Vagina (tissue), 2 donors: ENCODE measurements at regions not wholly inside any gene's neighbourhood (a gene's known extent, or its start where the extent isn't known, plus 50 kb on each side); places are given as distances from the start of the nearest gene placed in this dataset.

Experiments used
- DNase-seq, 2 donors: peaks; one replicate each; pipeline ENCODE4 v3.0.0-alpha.2; 2017; ENCODE audit errors: extremely low spot score in 2 of 2
- H3K27ac ChIP-seq: fragments of 200-600 bp; sonication (generic); one replicate; pipeline ENCODE4 v1.5.1; 2019
- H3K27me3 ChIP-seq: fragments of 200-600 bp; sonication (generic); one replicate; pipeline ENCODE4 v1.5.1; 2019
- H3K36me3 ChIP-seq, 2 donors: fragments of 200-600 bp; sonication (generic); one replicate each; pipeline ENCODE4 v1.5.1; 2017 to 2019
- H3K4me1 ChIP-seq: fragments of 200-600 bp; sonication (generic); one replicate; pipeline ENCODE4 v1.5.1; 2019
- H3K4me3 ChIP-seq, 2 donors: fragments of 200-600 bp; sonication (generic); 1 replicate in 1 of 2; 2 replicates in 1 of 2; pipeline ENCODE4 v1.5.1; 2016 to 2019
- H3K9me3 ChIP-seq: fragments of 200-600 bp; sonication (generic); one replicate; pipeline ENCODE4 v1.5.1; 2019
- POLR2A ChIP-seq, 2 donors: fragments of 450-650 bp; IDR thresholded peaks; one replicate each; pipeline ENCODE4 v1.6.1; 2017; ENCODE audit warnings: antibody characterized with exemption in 2 of 2, mild to moderate bottlenecking in 2 of 2, moderate library complexity in 2 of 2
- POLR2AphosphoS5 ChIP-seq, 2 donors: sonication (generic); formaldehyde crosslinking; IDR thresholded peaks; one replicate each; pipeline ENCODE4 v1.9.0; 2017; ENCODE audit warnings: antibody characterized with exemption in 2 of 2, mild to moderate bottlenecking in 2 of 2, low read depth in 1 of 2; ENCODE audit not compliant: insufficient read depth in 1 of 2
- intact Hi-C: fragments of 100-400 bp; cut with DNase I; formaldehyde crosslinking; loops from one replicate; pipeline ENCODE4 v1.15.1; 2023
- TF ChIP-seq, protein P1 (sequence below), 3 experiments: fragments of 450-650 bp in 2 of 3; fragments of 200-600 bp in 1 of 3; sonication (generic) in 1 of 3; IDR thresholded peaks; one replicate each; pipeline ENCODE4 v1.5.1; 2017 to 2019; ENCODE audit warnings: antibody characterized with exemption in 3 of 3, mild to moderate bottlenecking in 2 of 3, moderate library complexity in 2 of 3

DNA sequence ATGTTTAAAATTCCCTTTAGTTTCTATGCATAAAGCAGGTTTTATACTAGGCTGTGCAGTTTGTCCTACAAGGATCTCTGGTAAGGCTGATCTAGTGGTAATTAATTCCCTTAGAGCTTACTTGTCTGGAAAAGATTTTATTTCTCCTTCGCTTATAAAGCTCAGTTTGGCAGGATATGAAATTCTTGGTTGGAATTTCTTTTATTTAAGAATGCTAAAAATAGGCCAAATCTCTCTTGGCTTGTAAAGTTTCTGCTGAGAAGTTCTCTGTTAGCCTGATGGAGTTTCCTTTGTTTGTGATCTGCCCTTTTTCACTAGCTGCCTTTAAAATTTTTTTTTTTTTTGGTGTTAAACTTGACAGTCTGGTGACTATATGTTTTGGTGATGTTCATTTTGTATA is 237.1 kb upstream of the TLE4 start:
- no peaks in the 10 kb centered on the region for H3K9me3 ChIP-seq
- H3K36me3 ChIP-seq, result no peaks in the 10 kb centered on the region
- no peak for DNase-seq
- intact Hi-C loops, result no loop called here
- no peak overlapping the region for H3K4me3 ChIP-seq
- H3K27ac ChIP-seq, result no peak overlapping the region
- H3K4me1 ChIP-seq, result no peaks in the 10 kb centered on the region
- no peak for TF ChIP-seq POLR2AphosphoS5 (IDR thresholded peaks at IDR 0.05; ENCODE audit: insufficient read depth in 1 of 2, low read depth in 1 of 2)
- TF ChIP-seq POLR2A (IDR thresholded peaks at IDR 0.05), result no peak
- TF ChIP-seq, protein P1, sequence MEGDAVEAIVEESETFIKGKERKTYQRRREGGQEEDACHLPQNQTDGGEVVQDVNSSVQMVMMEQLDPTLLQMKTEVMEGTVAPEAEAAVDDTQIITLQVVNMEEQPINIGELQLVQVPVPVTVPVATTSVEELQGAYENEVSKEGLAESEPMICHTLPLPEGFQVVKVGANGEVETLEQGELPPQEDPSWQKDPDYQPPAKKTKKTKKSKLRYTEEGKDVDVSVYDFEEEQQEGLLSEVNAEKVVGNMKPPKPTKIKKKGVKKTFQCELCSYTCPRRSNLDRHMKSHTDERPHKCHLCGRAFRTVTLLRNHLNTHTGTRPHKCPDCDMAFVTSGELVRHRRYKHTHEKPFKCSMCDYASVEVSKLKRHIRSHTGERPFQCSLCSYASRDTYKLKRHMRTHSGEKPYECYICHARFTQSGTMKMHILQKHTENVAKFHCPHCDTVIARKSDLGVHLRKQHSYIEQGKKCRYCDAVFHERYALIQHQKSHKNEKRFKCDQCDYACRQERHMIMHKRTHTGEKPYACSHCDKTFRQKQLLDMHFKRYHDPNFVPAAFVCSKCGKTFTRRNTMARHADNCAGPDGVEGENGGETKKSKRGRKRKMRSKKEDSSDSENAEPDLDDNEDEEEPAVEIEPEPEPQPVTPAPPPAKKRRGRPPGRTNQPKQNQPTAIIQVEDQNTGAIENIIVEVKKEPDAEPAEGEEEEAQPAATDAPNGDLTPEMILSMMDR (IDR thresholded peaks at IDR 0.05), result no peak
- H3K27me3 ChIP-seq, result no peaks in the 10 kb centered on the region

DNA sequence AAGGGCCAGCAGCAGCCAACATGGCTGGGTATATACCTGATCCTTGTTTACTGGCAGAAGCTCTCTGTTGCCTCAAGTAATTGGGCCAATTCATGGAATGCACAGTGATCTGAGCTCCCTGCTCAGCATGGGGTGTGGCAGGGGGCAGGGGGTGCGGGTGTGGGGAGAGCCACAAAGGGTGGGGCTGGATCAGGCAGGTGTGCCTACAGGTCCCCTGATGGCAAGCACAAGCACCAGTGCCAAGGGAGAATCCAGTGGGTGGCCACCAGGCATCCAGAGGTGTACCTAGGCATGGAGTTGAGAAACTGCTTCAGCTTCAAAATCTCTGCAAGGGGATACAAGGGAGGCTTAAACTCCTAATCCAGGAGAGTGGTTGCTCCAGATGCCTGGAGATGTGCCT is 235.8 kb upstream of the TLE4 start:
- H3K9me3 ChIP-seq, result no peaks in the 10 kb centered on the region
- no peak overlapping the region for H3K4me3 ChIP-seq
- H3K27me3 ChIP-seq, result no peaks in the 10 kb centered on the region
- no peaks in the 10 kb centered on the region for H3K36me3 ChIP-seq
- no peak for TF ChIP-seq POLR2AphosphoS5 (IDR thresholded peaks at IDR 0.05; ENCODE audit: insufficient read depth in 1 of 2, low read depth in 1 of 2)
- TF ChIP-seq, protein P1 (IDR thresholded peaks at IDR 0.05), result no peak
- TF ChIP-seq POLR2A (IDR thresholded peaks at IDR 0.05), result no peak
- no peak for DNase-seq
- H3K27ac ChIP-seq, result no peak overlapping the region
- H3K4me1 ChIP-seq, result no peaks in the 10 kb centered on the region
- intact Hi-C loops, result no loop called here

DNA sequence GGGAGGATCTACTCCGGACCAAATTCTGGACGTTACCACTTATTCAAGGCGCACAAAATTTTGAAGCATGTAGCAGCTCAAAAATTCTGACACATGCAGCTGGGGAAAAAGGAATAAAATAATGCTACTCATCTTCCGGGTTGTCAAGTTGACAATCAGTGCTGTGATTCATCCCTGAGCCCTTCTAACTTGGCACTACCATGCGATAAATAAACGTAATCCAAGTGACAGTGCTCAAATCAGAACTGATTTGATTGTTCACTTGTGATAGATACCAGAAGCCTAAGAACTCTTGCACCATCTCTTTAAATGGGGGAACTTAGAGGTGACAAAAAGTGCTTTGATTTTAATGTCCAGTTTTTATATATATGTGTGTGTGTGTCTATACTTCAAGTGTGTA is 230.2 kb upstream of the TLE4 start:
- H3K27ac ChIP-seq, result no peak overlapping the region
- H3K36me3 ChIP-seq, result no peaks in the 10 kb centered on the region
- intact Hi-C loops, result no loop called here
- TF ChIP-seq POLR2A (IDR thresholded peaks at IDR 0.05) (no peak), POLR2AphosphoS5 (IDR thresholded peaks at IDR 0.05; ENCODE audit: insufficient read depth in 1 of 2, low read depth in 1 of 2) (no peak)
- TF ChIP-seq, protein P1 (IDR thresholded peaks at IDR 0.05), result no peak
- no peaks in the 10 kb centered on the region for H3K4me1 ChIP-seq
- no peaks in the 10 kb centered on the region for H3K9me3 ChIP-seq
- H3K4me3 ChIP-seq, result no peak overlapping the region
- no peaks in the 10 kb centered on the region for H3K27me3 ChIP-seq
- no peak for DNase-seq

DNA sequence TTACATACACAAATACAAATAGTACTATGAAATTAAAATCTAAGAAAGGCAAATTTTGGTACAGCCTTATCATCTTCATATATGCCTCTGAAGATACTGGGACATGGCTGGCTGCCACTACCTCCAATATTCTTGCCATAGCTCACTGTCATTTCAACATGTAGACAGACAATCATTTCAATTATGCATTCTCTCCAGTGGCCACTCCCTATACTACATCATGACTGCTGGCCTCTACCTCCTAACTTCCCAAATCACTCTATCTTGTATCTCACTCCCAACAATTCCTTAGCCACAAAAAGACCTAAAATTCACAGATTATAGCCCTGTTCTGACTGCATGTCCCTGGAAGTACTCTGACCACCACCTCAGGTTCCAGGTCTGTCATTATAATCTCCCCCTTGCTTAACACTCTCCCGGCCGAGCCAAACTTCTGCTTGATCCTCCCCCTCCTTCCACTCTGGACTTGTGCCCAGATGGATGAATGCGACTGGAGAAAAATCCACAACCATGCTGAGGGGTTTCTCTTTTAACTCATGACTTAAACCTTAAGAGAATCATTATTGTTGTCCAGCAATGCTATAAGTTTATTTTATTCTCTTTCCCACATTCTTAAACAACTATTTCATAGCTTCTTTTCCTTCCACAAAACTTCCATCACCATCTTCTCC is 225.3 kb upstream of the TLE4 start:
- H3K4me3 ChIP-seq, result no peak overlapping the region
- TF ChIP-seq POLR2A (IDR thresholded peaks at IDR 0.05) (no peak), POLR2AphosphoS5 (IDR thresholded peaks at IDR 0.05; ENCODE audit: insufficient read depth in 1 of 2, low read depth in 1 of 2) (no peak)
- TF ChIP-seq, protein P1 (IDR thresholded peaks at IDR 0.05), result no peak
- H3K4me1 ChIP-seq, result no peaks in the 10 kb centered on the region
- H3K36me3 ChIP-seq, result no peaks in the 10 kb centered on the region
- DNase-seq, result no peak
- H3K9me3 ChIP-seq, result no peaks in the 10 kb centered on the region
- H3K27me3 ChIP-seq, result no peaks in the 10 kb centered on the region
- intact Hi-C loops, result no loop called here
- no peak overlapping the region for H3K27ac ChIP-seq

DNA sequence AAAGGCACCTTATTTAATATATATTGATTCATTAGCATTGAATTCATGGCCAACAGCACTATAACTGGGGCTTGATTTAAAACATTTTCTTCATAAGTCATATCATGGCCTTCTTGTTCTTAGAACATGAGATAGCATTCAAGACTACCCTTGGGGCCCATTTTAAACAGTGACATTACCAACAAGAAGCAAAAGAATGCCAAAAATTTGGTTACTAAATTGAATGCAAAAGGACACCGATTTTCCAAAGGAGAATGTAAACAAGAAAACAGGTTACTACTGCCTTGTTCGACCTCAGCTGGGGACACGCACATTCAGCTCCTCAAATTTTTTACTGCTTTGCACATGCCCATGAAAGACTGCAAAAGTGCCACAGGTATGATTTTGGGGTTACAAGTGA is 219.4 kb upstream of the TLE4 start:
- no peaks in the 10 kb centered on the region for H3K4me1 ChIP-seq
- TF ChIP-seq POLR2AphosphoS5 (IDR thresholded peaks at IDR 0.05; ENCODE audit: insufficient read depth in 1 of 2, low read depth in 1 of 2) (no peak), POLR2A (IDR thresholded peaks at IDR 0.05) (no peak)
- TF ChIP-seq, protein P1 (IDR thresholded peaks at IDR 0.05), result no peak
- no peaks in the 10 kb centered on the region for H3K9me3 ChIP-seq
- H3K27me3 ChIP-seq, result no peaks in the 10 kb centered on the region
- no peak overlapping the region for H3K27ac ChIP-seq
- intact Hi-C loops, result no loop called here
- H3K36me3 ChIP-seq, result no peaks in the 10 kb centered on the region
- DNase-seq, result no peak
- H3K4me3 ChIP-seq, result no peak overlapping the region
